Right lobe of liver (tissue), 6 donors: ENCODE measurements at regions not wholly inside any gene's neighbourhood (a gene's known extent, or its start where the extent isn't known, plus 50 kb on each side); places are given as distances from the start of the nearest gene placed in this dataset.

Experiments used
- ATAC-seq, 4 donors: fragments of 200-7000 bp; cut with Tn5 transposase; one replicate each; pipeline ENCODE4 v1.9.1; 2020; ENCODE audit warnings: mild to moderate bottlenecking in 4 of 4, moderate library complexity in 4 of 4
- DNase-seq, 3 donors: peaks; one replicate each; pipeline ENCODE4 v3.0.0-alpha.2; 2020
- H3K27ac ChIP-seq, 3 donors: fragments of 200-600 bp; one replicate each; pipeline ENCODE4 v1.8.0; 2022
- H3K27me3 ChIP-seq, 2 donors: fragments of 200-600 bp; one replicate each; pipeline ENCODE4 v1.8.0; 2022
- H3K36me3 ChIP-seq, 4 donors: fragments of 200-600 bp; sonication (generic) in 1 of 4; one replicate each; pipeline versions ENCODE4 v1.5.1 to v1.8.0; 2017 to 2022; ENCODE audit warnings: control low read depth in 1 of 4
- H3K4me1 ChIP-seq, 4 donors: fragments of 200-600 bp; sonication (generic) in 1 of 4; one replicate each; pipeline versions ENCODE4 v1.5.1 to v1.8.0; 2017 to 2022; ENCODE audit warnings: control low read depth in 1 of 4
- H3K4me3 ChIP-seq, 3 donors: fragments of 200-600 bp; one replicate each; pipeline ENCODE4 v1.8.0; 2022
- H3K9me3 ChIP-seq, 4 donors: fragments of 200-600 bp; sonication (generic) in 1 of 4; one replicate each; pipeline versions ENCODE4 v1.5.1 to v1.8.0; 2017 to 2022; ENCODE audit warnings: control low read depth in 1 of 4
- POLR2A ChIP-seq: fragments of 450-650 bp; IDR thresholded peaks from one replicate; pipeline ENCODE4 v1.6.1; 2017; ENCODE audit warnings: antibody characterized with exemption, mild to moderate bottlenecking
- WGBS: methylation state at CpG from one replicate; pipeline ENCODE4 v1.1.6; 2018; ENCODE audit warnings: low coverage, low lambda C conversion rate; ENCODE audit not compliant: insufficient coverage; ENCODE audit errors: missing lambda C conversion rate; 5-methylcytosine and 5-hydroxymethylcytosine counted together
- intact Hi-C, 2 donors: fragments of 100-400 bp; cut with DNase I; formaldehyde crosslinking; loops; one replicate each; pipeline versions ENCODE4 v1.11.2 to v1.14.1; 2022
- TF ChIP-seq, protein P1 (sequence below), 4 donors: fragments of 200-600 bp in 3 of 4; fragments of 450-650 bp in 1 of 4; IDR thresholded peaks; one replicate each; pipeline versions ENCODE4 v1.5.1 to v1.8.0; 2016 to 2022; ENCODE audit warnings: antibody characterized with exemption in 4 of 4, mild to moderate bottlenecking in 2 of 4
- donor health status: DM: no; HTN: yes; CAD: no.
- donor health status: DM: no; HTN: no; CAD: no.
- donor health status: DM: no; HTN: no; CAD: no.
- donor health status: DM: no; HTN: yes; CAD: no.
- donor health status: DM: no; HTN: yes; CAD: no.

GRCh38 chr14:104281768-104282301 lies 143.4 kb downstream of the KIF26A start:
- Histone ChIP-seq H3K27me3 (no peaks in the 10 kb centered on the region), H3K9me3 (no peaks in the 10 kb centered on the region), H3K36me3 (no peaks in the 10 kb centered on the region), H3K4me3 (peak overlapping the region in 2 of 3 donors; percentile 17 to 19), H3K4me1 (peaks cover 0 to 33% (median 15%) of the 10 kb centered on the region in 4 donors), H3K27ac (peak overlapping the region; percentile 18 to 58 (median 48))
- DNase-seq, result peak; percentile 73 to 90 (median 87)
- peak; percentile 85 to 91 (median 88) for ATAC-seq
- intact Hi-C loops, result no loop called here
- TF ChIP-seq, protein P1, sequence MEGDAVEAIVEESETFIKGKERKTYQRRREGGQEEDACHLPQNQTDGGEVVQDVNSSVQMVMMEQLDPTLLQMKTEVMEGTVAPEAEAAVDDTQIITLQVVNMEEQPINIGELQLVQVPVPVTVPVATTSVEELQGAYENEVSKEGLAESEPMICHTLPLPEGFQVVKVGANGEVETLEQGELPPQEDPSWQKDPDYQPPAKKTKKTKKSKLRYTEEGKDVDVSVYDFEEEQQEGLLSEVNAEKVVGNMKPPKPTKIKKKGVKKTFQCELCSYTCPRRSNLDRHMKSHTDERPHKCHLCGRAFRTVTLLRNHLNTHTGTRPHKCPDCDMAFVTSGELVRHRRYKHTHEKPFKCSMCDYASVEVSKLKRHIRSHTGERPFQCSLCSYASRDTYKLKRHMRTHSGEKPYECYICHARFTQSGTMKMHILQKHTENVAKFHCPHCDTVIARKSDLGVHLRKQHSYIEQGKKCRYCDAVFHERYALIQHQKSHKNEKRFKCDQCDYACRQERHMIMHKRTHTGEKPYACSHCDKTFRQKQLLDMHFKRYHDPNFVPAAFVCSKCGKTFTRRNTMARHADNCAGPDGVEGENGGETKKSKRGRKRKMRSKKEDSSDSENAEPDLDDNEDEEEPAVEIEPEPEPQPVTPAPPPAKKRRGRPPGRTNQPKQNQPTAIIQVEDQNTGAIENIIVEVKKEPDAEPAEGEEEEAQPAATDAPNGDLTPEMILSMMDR (IDR thresholded peaks at IDR 0.05), result no peak
- TF ChIP-seq POLR2A, result no peak
- no CpG with 5 or more reads among the region's 11 CpGs for WGBS

GRCh38 chr14:104282332-104283196 lies 144.2 kb downstream of the KIF26A start:
- H3K27ac ChIP-seq, result peak overlapping the region in 1 of 3 donors; percentile 58

GRCh38 chr14:104283197-104284106 lies 145.1 kb downstream of the KIF26A start:
- TF ChIP-seq POLR2A, result no peak
- TF ChIP-seq, protein P1 (IDR thresholded peaks at IDR 0.05), result no peak
- Histone ChIP-seq H3K4me1 (peaks cover 0 to 33% (median 15%) of the 10 kb centered on the region in 4 donors), H3K4me3 (no peak overlapping the region), H3K27me3 (no peaks in the 10 kb centered on the region), H3K36me3 (no peaks in the 10 kb centered on the region), H3K9me3 (no peaks in the 10 kb centered on the region), H3K27ac (no peak overlapping the region)
- DNase-seq, result peak; percentile 10 to 66 (median 46)
- intact Hi-C loops, result no loop called here
- ATAC-seq, result no peak
- 76% methylated on average over 7 of the region's 25 CpGs for WGBS

More at GRCh38 chr14:104282332-104283196, 144.2 kb downstream of the KIF26A start:
- ATAC-seq (peak; percentile 15 to 44 (median 34)), DNase-seq (peak; percentile 55 to 88 (median 80))
- Histone ChIP-seq H3K4me3 (peak overlapping the region in 1 of 3 donors; percentile 19), H3K9me3 (no peaks in the 10 kb centered on the region), H3K27me3 (no peaks in the 10 kb centered on the region), H3K36me3 (no peaks in the 10 kb centered on the region), H3K4me1 (peaks cover 0 to 33% (median 15%) of the 10 kb centered on the region in 4 donors)
- TF ChIP-seq POLR2A, result no peak
- TF ChIP-seq, protein P1 (IDR thresholded peaks at IDR 0.05), result no peak
- WGBS, result 0% methylated on average over 1 of the region's 26 CpGs
- intact Hi-C loops, result no loop called here

- intact Hi-C loops, result no loop called here
- H3K27ac ChIP-seq, result no peak overlapping the region
- ATAC-seq (no peak), DNase-seq (peak; percentile 9 to 44 (median 42))
- TF ChIP-seq, protein P1 (IDR thresholded peaks at IDR 0.05), result no peak
- no peak for TF ChIP-seq POLR2A
- peaks cover 0 to 33% (median 15%) of the 10 kb centered on the region in 4 donors for H3K4me1 ChIP-seq
- H3K27me3 ChIP-seq, result no peaks in the 10 kb centered on the region
- no peaks in the 10 kb centered on the region for H3K9me3 ChIP-seq
- H3K36me3 ChIP-seq, result no peaks in the 10 kb centered on the region
- H3K4me3 ChIP-seq, result no peak overlapping the region
- WGBS, result 80% methylated on average over 1 of the region's 9 CpGs
These were observed 145.8 kb downstream of the KIF26A start for GRCh38 chr14:104284107-104284592.
